Endothelial cell of umbilical vein (primary cell): ENCODE measurements at regions not wholly inside any gene's neighbourhood (a gene's known extent, or its start where the extent isn't known, plus 50 kb on each side); places are given as distances from the start of the nearest gene placed in this dataset.

Experiments
- BruUV-seq: library from RNA; stranded (reverse); fragments of 400-500 nt; replicated peaks from 2 replicates; lab custom pipeline; 2021; lab: Mats Ljungman, UMichigan
- CTCF ChIA-PET: fragments of 300-600, 350-600 bp; sonication (Branson Sonifier 250); formaldehyde crosslinking; loops from one replicate; lab custom pipeline; 2021; ENCODE audit warnings: antibody characterized with exemption, inconsistent platforms; lab: Charles Lee
- POLR2A ChIA-PET: fragments of 300-600, 350-600 bp; sonication (Branson Sonifier 250); formaldehyde crosslinking; loops from one replicate; lab custom pipeline; 2021; ENCODE audit warnings: antibody characterized with exemption, inconsistent platforms; lab: Charles Lee
- DNase-seq: peaks from one replicate; pipeline ENCODE4 v3.0.0-alpha.2; 2011; ENCODE audit warnings: low read depth, low spot score
- FAIRE-seq: peaks from 2 replicates; lab custom pipeline; 2011; peaks lifted over from hg19 to GRCh38; lab: Jason Lieb, UNC
- H2AFZ ChIP-seq: 2 replicates; pipeline ENCODE4 v1.6.0; 2012; ENCODE audit warnings: low read depth, low read length, control low read depth, inconsistent platforms
- H3K27ac ChIP-seq: 2 replicates; pipeline ENCODE4 v1.5.1; 2011; ENCODE audit warnings: low read depth, mild to moderate bottlenecking, control low read depth, low read length, moderate library complexity; ENCODE audit not compliant: insufficient read depth
- H3K27me3 ChIP-seq, 2 experiments: 2 replicates each; pipeline versions ENCODE4 v1.6.0 to v1.6.1; 2011; ENCODE audit warnings: low read length in 2 of 2, mixed read lengths in 1 of 2; ENCODE audit not compliant: control insufficient read depth in 2 of 2, insufficient read depth in 2 of 2
- H3K36me3 ChIP-seq, 2 experiments: 2 replicates in 1 of 2; 3 replicates in 1 of 2; pipeline ENCODE4 v1.5.1; 2011; ENCODE audit warnings: low read length in 2 of 2, mild to moderate bottlenecking in 1 of 2, moderate library complexity in 1 of 2; ENCODE audit not compliant: control insufficient read depth in 2 of 2, insufficient read depth in 2 of 2; ENCODE audit errors: extremely low read depth in 1 of 2
- H3K4me1 ChIP-seq: 3 replicates; pipeline ENCODE4 v1.5.1; 2011; ENCODE audit warnings: mild to moderate bottlenecking, low read length; ENCODE audit not compliant: control insufficient read depth, insufficient read depth; ENCODE audit errors: extremely low read depth
- H3K4me2 ChIP-seq: 2 replicates; pipeline ENCODE4 v1.6.1; 2011; ENCODE audit warnings: low read length, control low read depth, mixed read lengths; ENCODE audit not compliant: insufficient read depth
- H3K4me3 ChIP-seq, 3 experiments: fragments of 200-600 bp in 1 of 3; sonication (generic), shearing (Covaris generic) in 1 of 3; replicated peaks in 1 of 3; 2 replicates each; pipeline ENCODE4 v1.5.1; 2011 to 2016; ENCODE audit warnings: control low read depth in 3 of 3, low read length in 3 of 3, mild to moderate bottlenecking in 2 of 3, inconsistent platforms in 1 of 3, low read depth in 1 of 3, moderate library complexity in 1 of 3; ENCODE audit not compliant: insufficient read depth in 1 of 3
- H3K79me2 ChIP-seq: 2 replicates; pipeline ENCODE4 v1.6.0; 2012; ENCODE audit warnings: low read length, inconsistent platforms; ENCODE audit not compliant: control insufficient read depth, insufficient read depth
- H3K9ac ChIP-seq: replicated peaks from 2 replicates; pipeline ENCODE3; 2011; ENCODE audit warnings: low read length, control low read depth; ENCODE audit not compliant: insufficient read depth; ENCODE audit errors: extremely low read depth
- H3K9me1 ChIP-seq: replicated peaks from 3 replicates; pipeline ENCODE4 v1.6.0; 2011; ENCODE audit warnings: mild to moderate bottlenecking, low read length; ENCODE audit not compliant: control insufficient read depth, insufficient read depth; ENCODE audit errors: extremely low read depth
- H3K9me3 ChIP-seq: replicated peaks from 2 replicates; pipeline ENCODE4 v1.5.1; 2012; ENCODE audit warnings: low read length, inconsistent platforms; ENCODE audit not compliant: control insufficient read depth, insufficient read depth
- H4K20me1 ChIP-seq: replicated peaks from 2 replicates; pipeline ENCODE3; 2011; ENCODE audit warnings: mild to moderate bottlenecking, low read length; ENCODE audit not compliant: control insufficient read depth, insufficient read depth; ENCODE audit errors: extremely low read depth
- EZH2 ChIP-seq: IDR thresholded peaks from 2 replicates; pipeline ENCODE4 v1.6.1; 2012; ENCODE audit warnings: borderline replicate concordance, low read depth, mild to moderate bottlenecking, moderate library complexity, low read length, inconsistent platforms; ENCODE audit not compliant: severe bottlenecking
- FOS ChIP-seq: IDR thresholded peaks from 2 replicates; pipeline ENCODE4 v1.6.1; 2011; ENCODE audit warnings: mild to moderate bottlenecking, low read length, moderate library complexity, borderline replicate concordance; ENCODE audit not compliant: insufficient read depth
- GATA2 ChIP-seq: IDR thresholded peaks from 2 replicates; pipeline ENCODE4 v1.7.0; 2011; ENCODE audit warnings: low read depth, mild to moderate bottlenecking, moderate library complexity, mixed read lengths, low read length; ENCODE audit not compliant: insufficient read length, insufficient read depth
- JUN ChIP-seq: IDR thresholded peaks from 2 replicates; pipeline ENCODE4 v1.6.1; 2011; ENCODE audit warnings: borderline replicate concordance, low read depth; ENCODE audit not compliant: insufficient read length, insufficient read depth
- MYC ChIP-seq: IDR thresholded peaks from one replicate; pipeline ENCODE4 v1.6.1; 2011; ENCODE audit warnings: mild to moderate bottlenecking, low read depth, low read length
- POLR2A ChIP-seq: IDR thresholded peaks from 2 replicates; pipeline ENCODE4 v1.6.1; 2012; ENCODE audit warnings: low read depth, mild to moderate bottlenecking, control low read depth, low read length
- POLR2AphosphoS5 ChIP-seq: IDR thresholded peaks from 2 replicates; pipeline ENCODE4 v1.6.1; 2012; ENCODE audit warnings: low read depth, mild to moderate bottlenecking, control low read depth, low read length, moderate library complexity; ENCODE audit not compliant: insufficient read depth
- dilution Hi-C: fragments of 300-500 bp; cut with MboI; formaldehyde crosslinking; loops from one replicate; pipeline ENCODE4 v1.15.0; 2019; ENCODE audit warnings: low sequenced_read_pairs; ENCODE audit not compliant: extremely low pct_ligation_motif_present
- intact Hi-C: fragments of 100-400 bp; cut with micrococcal nuclease; formaldehyde crosslinking; loops from one replicate; pipeline ENCODE4 v1.10.0; 2022
- TF ChIP-seq, protein P1 (sequence below), 2 donors: IDR thresholded peaks; 1 replicate in 1 of 2; 2 replicates in 1 of 2; pipeline ENCODE4 v1.5.1; 2011; ENCODE audit warnings: low read length in 2 of 2, mild to moderate bottlenecking in 2 of 2, moderate library complexity in 2 of 2, control low read depth in 1 of 2, inconsistent platforms in 1 of 2, low read depth in 1 of 2; ENCODE audit not compliant: insufficient read depth in 1 of 2; ENCODE audit errors: extremely low read depth in 1 of 2
- TF ChIP-seq, protein P2 (sequence below): IDR thresholded peaks from 2 replicates; pipeline ENCODE4 v1.6.1; 2011; ENCODE audit not compliant: insufficient read depth, insufficient read length

DNA sequence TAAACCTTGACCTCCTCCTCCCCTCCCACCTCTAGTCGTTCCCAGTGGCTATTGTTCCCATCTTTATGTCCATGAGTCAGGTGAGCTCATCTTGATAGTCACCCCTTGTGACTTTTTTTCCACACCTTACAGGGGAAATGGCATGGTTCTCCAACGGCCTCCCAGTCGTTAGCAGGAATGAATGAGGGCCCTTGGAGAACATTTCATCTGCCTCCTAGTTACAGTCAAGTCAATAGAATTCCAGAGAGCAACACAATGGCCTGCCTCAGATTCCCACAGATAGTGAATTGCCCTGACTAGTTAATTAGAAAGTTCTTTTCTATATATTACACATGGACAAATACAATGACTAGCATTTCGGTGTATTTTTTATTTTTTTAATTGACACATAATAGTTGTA is 262.6 kb downstream of the ATPSCKMT start:
- Histone ChIP-seq H4K20me1 (no peaks in the 10 kb centered on the region), H3K79me2 (no peaks in the 10 kb centered on the region), H3K9ac (no peak overlapping the region), H3K4me3 (no peak overlapping the region), H3K9me3 (no peaks in the 10 kb centered on the region), H3K9me1 (no peaks in the 10 kb centered on the region), H2AFZ (no peak overlapping the region), H3K4me1 (no peaks in the 10 kb centered on the region), H3K27ac (no peak overlapping the region), H3K36me3 (no peaks in the 10 kb centered on the region), H3K27me3 (no peaks in the 10 kb centered on the region), H3K4me2 (no peak overlapping the region)
- no TSS peak for BruUV-seq
- FAIRE-seq (no peak), DNase-seq (no peak)
- dilution Hi-C loops: no loop called here
- intact Hi-C loops: no loop called here
- POLR2A ChIA-PET: no interaction called here
- CTCF ChIA-PET: no interaction called here
- TF ChIP-seq JUN (no peak), POLR2A (no peak), GATA2 (no peak), FOS (no peak), EZH2 (no peak), MYC (no peak), POLR2AphosphoS5 (no peak)
- TF ChIP-seq, protein P1, sequence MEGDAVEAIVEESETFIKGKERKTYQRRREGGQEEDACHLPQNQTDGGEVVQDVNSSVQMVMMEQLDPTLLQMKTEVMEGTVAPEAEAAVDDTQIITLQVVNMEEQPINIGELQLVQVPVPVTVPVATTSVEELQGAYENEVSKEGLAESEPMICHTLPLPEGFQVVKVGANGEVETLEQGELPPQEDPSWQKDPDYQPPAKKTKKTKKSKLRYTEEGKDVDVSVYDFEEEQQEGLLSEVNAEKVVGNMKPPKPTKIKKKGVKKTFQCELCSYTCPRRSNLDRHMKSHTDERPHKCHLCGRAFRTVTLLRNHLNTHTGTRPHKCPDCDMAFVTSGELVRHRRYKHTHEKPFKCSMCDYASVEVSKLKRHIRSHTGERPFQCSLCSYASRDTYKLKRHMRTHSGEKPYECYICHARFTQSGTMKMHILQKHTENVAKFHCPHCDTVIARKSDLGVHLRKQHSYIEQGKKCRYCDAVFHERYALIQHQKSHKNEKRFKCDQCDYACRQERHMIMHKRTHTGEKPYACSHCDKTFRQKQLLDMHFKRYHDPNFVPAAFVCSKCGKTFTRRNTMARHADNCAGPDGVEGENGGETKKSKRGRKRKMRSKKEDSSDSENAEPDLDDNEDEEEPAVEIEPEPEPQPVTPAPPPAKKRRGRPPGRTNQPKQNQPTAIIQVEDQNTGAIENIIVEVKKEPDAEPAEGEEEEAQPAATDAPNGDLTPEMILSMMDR (IDR thresholded peaks at IDR 0.05; ENCODE audit: extremely low read depth in 1 of 2, insufficient read depth in 1 of 2, low read depth in 1 of 2, low read length in 2 of 2): no peak
- TF ChIP-seq, protein P2, sequence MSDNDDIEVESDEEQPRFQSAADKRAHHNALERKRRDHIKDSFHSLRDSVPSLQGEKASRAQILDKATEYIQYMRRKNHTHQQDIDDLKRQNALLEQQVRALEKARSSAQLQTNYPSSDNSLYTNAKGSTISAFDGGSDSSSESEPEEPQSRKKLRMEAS: no peak
